ENCODE measurements at regions not wholly inside any gene's neighbourhood (a gene's known extent, or its start where the extent isn't known, plus 50 kb on each side); places are given as distances from the start of the nearest gene placed in this dataset.

GRCh38 chr2:195579776-195580555 is 77.1 kb upstream of the SLC39A10 start:
- TF ChIP-seq YY1 (IDR thresholded peaks at IDR 0.05; ENCODE audit: low read depth, low read length) (no peak), CTCF (IDR thresholded peaks at IDR 0.05 in 2 of 3, conservative IDR thresholded peaks at IDR 0.05 in 1 of 3; ENCODE audit: control insufficient read depth in 2 of 3, extremely low read depth in 1 of 3, insufficient read depth in 1 of 3, low read depth in 3 of 3, low read length in 3 of 3) (no peak), ZNF687 (IDR thresholded peaks at IDR 0.05) (peak; percentile 63; the same call in 1 of the 2 replicates), RUNX3 (IDR thresholded peaks at IDR 0.05; ENCODE audit: low read length) (no peak), TAF1 (IDR thresholded peaks at IDR 0.05; ENCODE audit: borderline replicate concordance, low read depth, low read length) (no peak), FOS (IDR thresholded peaks at IDR 0.05; ENCODE audit: borderline replicate concordance, extremely low read depth, insufficient read length) (no peak), SUZ12 (IDR thresholded peaks at IDR 0.05; ENCODE audit: unreplicated experiment) (no peak), RFX5 (IDR thresholded peaks at IDR 0.05; ENCODE audit: low read depth, low read length) (no peak), ZZZ3 (IDR thresholded peaks at IDR 0.05; ENCODE audit: control insufficient read depth, insufficient read length, low read depth) (no peak), MTA3 (IDR thresholded peaks at IDR 0.05; ENCODE audit: borderline replicate concordance, low read length) (no peak), E4F1 (IDR thresholded peaks at IDR 0.05; ENCODE audit: borderline replicate concordance, partially characterized antibody) (no peak), HDGF (IDR thresholded peaks at IDR 0.05) (no peak), ZBTB33 (IDR thresholded peaks at IDR 0.05) (no peak), BACH1 (IDR thresholded peaks at IDR 0.05; ENCODE audit: borderline replicate concordance) (no peak)

Measured in GM12878 (cell line).